GM10266 (cell line): ENCODE measurements at regions not wholly inside any gene's neighbourhood (a gene's known extent, or its start where the extent isn't known, plus 50 kb on each side); places are given as distances from the start of the nearest gene placed in this dataset.

Experiments
- DNase-seq: peaks from one replicate; pipeline ENCODE4 v3.0.0; 2012; ENCODE audit errors: extremely low spot score
- CTCF ChIP-seq: IDR thresholded peaks from 2 replicates; pipeline ENCODE4 v1.5.1; 2012; ENCODE audit warnings: mild to moderate bottlenecking, low read depth; ENCODE audit not compliant: control insufficient read depth, insufficient read depth; ENCODE audit errors: missing control alignments

- no peak for TF ChIP-seq CTCF
- DNase-seq, result no peak
Observed at GRCh38 chr16:86283944-86284343, 226.4 kb upstream of the FOXF1 start.

- DNase-seq, result no peak
Observed at GRCh38 chr16:86285421-86285820, 224.9 kb upstream of the FOXF1 start.

DNA sequence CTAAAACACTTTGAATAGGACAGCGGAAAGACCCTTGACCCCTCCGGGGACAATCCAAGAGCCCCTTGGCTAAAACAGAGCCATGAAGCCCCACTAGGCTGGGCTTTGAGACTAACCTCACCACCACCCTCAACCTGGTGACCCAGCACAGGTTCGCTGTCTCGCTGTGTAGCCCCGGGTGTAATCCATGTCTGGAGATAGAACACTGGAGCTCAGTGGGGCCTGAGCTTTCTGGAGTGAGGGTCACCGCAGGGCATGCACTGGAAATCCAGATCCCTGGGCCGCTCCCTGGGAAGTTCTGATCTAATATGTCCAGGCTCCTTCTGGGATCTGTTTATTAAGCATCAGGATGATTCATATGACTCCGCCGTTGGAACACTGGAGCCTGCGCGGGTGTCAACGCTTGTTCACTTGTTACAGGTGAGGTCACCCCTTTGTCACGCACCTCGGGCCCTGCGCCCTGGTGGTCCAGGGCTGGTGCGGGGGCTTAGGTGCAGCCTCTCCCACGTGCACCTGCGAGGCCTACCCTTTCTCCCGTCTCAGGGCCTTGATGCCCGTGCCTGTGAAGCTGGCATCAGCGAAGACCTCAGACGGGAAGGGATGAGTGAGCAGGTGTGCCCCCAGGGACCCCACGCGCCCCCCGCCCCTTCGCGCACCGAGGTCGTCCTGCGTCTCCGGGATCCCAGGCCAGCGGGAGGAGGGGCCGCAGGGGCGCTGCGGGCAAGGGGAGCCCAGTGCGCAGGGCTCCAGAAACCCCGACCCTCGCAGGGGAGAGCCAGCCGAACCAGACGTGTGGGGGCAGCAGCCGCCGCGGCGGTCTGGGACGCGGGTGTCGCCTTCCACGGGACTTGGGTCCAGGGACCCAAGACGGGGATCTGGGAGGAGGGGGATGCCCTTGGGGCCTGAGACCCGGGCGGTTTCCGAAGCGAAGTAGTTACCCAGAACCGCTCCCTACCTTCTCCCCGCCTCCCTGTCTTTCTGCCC is 224.1 kb upstream of the FOXF1 start:
- DNase-seq, result no peak
- TF ChIP-seq CTCF, result no peak

More at GRCh38 chr16:86285421-86285820, 224.9 kb upstream of the FOXF1 start:
- no peak for TF ChIP-seq CTCF

GRCh38 chr16:86286991-86287663 is 223.2 kb upstream of the FOXF1 start:
- TF ChIP-seq CTCF, result no peak
- DNase-seq, result no peak

GRCh38 chr16:86287664-86288201 is 222.6 kb upstream of the FOXF1 start:
- no peak for TF ChIP-seq CTCF
- DNase-seq, result no peak

DNA sequence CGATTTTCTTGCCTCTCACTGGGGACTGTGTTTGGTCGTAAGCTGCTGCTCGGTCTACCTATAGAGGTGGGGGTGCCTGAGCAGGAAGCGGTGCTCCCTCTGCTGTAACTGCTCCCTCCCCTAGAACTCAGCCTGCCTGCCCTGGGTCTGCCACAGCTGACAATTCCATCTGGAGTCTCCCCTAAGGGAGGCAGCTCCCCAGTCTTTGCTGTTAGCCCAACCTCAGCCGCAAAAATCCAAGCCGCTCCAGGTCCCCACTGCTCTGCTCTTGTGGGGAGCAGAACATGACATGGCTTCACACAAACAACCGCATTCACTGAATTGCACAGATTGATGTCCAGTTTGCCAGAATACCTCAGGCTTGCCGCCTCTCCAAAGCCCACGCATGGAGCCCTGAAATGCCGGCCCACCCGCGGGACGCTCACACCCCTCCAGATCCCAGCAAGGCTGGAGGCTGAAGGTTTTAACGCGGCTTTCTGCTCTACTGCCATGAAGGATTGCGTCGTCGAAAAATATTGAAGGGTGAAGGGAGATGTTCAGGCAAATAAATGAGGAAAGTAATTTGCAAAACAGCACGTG is 221.5 kb upstream of the FOXF1 start:
- TF ChIP-seq CTCF, result no peak
- no peak for DNase-seq

DNA sequence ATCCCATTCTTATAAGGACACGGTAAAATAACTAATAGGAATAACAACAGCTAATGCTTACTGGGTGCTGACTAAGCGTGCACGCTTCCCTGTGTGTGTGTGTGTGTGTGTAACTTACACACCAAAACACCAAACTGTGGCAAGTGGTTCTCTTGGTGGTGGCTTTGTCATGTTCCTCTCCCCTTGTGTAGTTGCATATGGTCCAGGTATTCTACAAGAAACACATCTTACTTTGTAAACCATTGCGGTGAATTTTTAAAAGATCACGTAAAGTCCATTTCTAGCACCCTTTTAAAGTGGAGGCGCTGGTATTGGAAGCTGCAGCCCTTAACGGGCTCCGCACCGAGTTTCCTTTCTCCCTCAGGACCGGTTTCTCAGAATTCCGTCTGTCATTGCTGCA is 221.0 kb upstream of the FOXF1 start:
- no peak for TF ChIP-seq CTCF
- DNase-seq, result no peak
